ENCODE measurements at regions not wholly inside any gene's neighbourhood (a gene's known extent, or its start where the extent isn't known, plus 50 kb on each side); places are given as distances from the start of the nearest gene placed in this dataset.

GRCh38 chr18:78327643-78328042, 652.0 kb upstream of the SALL3 start:
- no peak for DNase-seq (ENCODE audit: low read depth, low spot score)

DNA sequence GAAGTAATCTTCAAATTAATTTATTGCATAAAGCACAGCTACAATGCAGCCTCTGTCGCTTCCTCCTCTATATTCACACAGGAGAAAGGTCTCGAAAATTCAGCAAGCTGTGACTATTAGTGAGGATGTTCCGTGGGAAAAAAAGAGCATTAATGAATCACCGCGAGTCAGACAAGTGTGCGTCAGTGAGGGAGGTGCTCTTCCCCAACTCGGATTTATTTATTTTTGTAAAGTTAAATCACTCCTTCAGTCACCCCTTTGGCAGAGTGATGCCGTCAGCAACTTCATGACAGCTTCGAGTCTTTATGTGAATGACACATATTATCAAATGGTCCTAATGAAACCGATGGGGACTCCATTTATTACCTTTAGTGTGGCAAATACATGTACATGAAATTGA, 648.9 kb upstream of the SALL3 start:
- DNase-seq (ENCODE audit: low read depth, low spot score) = no peak

DNA sequence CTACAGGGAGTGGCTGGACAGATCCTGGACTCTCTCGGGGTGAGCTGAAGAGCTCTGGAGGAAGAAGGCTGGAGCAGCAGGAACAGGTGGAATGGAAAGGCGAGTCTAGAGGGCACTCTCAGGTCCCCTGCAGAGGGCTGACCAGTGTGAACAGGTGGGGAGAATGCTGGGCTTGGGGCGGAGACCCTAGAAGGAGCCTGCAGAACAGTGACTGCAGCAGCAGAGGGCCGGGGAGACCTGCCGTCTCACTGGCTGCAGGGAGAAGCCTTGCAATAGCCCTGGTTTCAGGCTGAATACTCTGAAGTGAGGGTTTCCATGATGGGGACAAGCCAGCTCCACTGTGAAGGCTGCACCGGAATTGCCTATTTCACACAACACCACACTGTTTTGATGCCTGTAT, 626.7 kb upstream of the SALL3 start:
- DNase-seq (ENCODE audit: low read depth, low spot score) = peak; percentile 4

DNA sequence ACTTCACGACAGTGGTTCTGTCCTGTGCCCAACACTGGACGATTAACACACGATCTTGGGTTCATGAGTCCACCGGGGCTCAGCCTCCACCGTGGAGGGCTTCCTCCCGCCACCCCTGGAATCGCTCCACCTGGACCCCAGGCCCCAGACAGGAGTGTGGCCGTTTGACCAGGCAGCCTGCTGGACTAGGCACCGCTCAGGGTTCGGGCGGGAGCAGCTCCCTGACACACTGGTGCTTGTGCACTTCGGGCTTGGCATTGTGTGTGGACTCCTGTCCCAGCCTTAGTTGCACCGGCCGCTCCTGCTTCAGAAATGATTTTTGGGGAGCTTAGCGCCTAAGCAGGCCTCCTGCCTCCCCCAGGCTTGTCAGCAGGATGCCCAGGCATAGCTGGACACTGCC, 617.4 kb upstream of the SALL3 start:
- DNase-seq (ENCODE audit: low read depth, low spot score) = no peak

DNA sequence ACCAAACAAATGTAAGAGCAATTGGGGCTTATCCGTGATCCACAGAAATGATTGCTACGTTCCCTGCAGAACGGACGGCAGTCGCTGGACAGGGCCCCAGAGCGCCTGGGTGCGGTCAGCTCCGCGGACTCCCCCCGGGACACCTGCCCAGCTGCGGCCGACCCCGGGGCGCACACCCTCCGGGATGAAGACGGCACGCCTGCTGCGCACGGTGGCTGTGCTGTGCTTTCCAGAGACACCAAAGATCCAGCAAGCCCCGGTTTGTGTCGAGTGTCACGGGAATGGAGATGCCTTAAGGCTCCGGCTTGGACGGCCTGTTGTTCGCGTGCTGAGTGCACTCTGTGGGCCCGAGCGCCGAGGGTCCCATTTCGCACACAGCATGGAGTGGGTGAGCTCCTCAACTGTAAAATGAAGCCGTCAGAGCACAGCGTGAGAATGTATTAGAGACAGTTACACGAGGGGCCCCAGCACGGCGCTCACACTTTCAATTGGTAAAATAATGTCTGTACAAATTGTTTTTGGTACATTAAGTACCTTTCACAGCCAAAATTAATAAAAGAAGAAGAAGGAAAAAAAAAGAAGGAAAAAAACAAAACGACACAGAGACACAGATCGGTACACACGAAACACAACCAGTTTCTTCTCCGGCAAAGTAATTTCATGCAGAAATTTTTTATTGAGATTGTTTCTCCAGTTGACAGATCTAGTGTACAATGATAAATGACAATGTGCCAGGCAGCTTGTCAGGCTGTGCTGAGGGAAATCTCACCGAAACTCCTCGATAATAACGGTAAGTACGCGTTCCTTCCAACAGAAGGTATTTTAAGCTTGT, 615.8 kb upstream of the SALL3 start:
- peak; percentile 3 for DNase-seq (ENCODE audit: low read depth, low spot score)

- DNase-seq (ENCODE audit: low read depth, low spot score) = no peak
Observed at GRCh38 chr18:78364388-78364960, 615.1 kb upstream of the SALL3 start.

DNA sequence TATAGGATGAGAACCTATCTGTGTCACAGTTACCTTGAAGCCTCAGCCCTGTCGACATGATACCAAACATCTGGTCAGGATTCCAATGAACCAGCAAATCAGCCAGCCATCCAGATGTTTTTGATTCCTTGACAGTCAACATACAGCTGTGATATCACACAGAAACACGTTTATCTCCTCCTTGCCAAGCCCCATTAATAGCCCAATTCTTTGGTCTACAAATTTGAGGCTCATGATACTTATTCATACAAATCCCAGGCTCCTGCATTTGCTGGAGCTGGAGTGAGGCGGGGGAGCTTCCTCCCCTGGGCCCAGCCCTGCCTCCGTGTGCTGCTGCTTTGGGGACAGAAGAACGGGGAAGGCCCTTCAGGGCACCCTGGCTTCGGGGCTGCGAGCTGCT, 611.6 kb upstream of the SALL3 start:
- no peak for DNase-seq (ENCODE audit: low read depth, low spot score)

DNA sequence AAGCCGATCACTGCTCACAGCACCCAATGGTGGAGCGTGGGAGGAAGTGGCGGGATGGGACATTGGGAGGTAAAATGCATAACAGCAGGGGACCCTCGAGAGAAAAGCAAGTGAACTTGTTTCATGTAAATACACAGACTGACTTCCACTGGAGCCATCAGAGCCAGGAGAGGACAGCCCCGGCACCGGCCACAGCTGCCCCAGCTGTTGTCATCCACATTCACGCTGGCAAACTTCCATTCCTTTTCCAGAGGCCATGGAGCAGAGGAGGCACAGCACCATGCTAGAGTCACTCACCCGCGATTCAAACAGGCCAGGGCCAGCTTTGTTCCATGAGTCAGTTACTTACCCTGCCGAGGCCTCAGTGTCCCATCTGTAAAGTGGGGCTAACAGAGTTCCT, 610.9 kb upstream of the SALL3 start:
- DNase-seq (ENCODE audit: low read depth, low spot score) = no peak

DNA sequence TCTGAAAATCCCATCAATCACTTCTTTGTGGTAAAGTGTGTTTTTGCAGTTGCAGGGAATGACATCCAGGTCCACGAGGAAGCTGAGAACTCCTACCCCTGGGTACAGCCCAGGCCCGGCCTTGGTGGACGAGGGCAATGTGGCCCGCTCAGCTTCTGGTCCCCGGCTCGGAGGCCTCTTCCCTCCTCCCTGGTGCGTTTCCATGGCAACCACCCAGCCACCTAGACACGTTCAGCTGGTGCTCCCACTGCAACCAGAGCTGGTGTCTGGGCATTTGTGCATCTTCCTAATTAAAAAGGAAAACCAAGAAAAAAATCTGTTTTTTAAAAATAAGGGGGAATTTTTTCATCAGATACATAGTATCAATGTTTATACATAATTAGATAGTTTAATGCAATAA, 603.6 kb upstream of the SALL3 start:
- DNase-seq (ENCODE audit: low read depth, low spot score) = no peak

DNA sequence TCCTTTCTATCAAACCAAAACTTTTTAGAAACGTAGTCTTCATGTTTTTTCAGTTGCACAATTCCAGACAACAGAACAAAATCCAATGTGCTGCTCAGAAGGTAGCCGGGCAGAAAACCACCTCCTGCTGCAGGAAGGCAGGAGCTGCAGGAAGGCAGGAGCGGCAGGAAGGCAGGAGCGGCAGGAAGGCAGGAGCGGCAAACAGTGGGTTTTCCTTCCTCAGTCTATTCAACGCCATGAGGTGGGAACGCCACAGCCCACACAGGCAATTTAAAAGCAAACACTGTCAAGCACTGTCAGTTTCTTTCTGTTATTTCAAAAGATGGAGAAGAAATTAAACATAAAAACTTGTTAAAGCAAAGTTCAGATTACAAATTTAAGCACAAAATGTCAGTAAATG, 601.2 kb upstream of the SALL3 start:
- DNase-seq (ENCODE audit: low read depth, low spot score) = no peak

DNA sequence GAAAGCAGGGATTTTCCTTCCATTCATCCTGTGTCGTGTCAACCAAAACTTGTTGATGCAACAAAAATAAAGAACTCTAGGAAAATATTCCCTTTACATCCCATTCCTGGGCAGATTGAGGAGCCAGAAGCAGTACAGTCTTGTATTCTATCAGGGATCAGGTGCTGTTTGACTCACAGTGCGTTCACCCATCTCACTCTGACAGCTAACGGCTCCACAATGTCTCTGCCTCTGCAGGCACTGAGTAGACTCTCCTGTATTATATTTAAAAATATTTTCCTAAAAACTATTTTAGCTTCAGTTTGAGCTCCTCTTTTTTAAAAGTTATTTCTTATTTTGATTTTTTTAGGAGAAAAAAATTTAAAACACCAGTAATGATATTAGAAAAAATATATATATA, 600.6 kb upstream of the SALL3 start:
- DNase-seq (ENCODE audit: low read depth, low spot score) = no peak

GRCh38 chr18:78390348-78390951, 589.2 kb upstream of the SALL3 start:
- peak; percentile 13 for DNase-seq (ENCODE audit: low read depth, low spot score)

GRCh38 chr18:78390952-78391348, 588.7 kb upstream of the SALL3 start:
- DNase-seq (ENCODE audit: low read depth, low spot score) = no peak

- no peak for DNase-seq (ENCODE audit: low read depth, low spot score)
Observed at GRCh38 chr18:78393086-78393862, 586.3 kb upstream of the SALL3 start.

DNA sequence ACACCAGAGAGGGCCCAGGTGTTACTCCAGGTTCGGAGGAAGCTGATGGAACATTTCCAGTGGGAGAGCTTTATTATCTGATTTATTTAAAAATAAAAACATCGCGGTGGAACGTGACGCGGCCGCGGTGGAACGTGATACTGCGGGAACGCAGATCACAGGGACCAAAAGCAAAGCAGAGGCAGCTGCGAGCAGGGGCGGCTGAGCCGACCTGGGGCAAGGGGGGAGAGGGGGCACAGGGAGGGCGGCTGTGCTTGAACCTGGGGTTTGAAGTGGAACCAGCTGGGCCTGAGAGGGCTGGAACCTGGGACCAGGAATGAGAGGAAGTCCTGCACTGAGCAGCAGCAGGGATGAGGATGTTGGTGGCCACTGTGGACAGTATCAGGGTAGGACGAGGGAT, 583.5 kb upstream of the SALL3 start:
- no peak for DNase-seq (ENCODE audit: low read depth, low spot score)

GRCh38 chr18:78396756-78397155, 582.9 kb upstream of the SALL3 start:
- DNase-seq (ENCODE audit: low read depth, low spot score) = no peak

- DNase-seq (ENCODE audit: low read depth, low spot score) = no peak
Observed at GRCh38 chr18:78399992-78400503, 579.6 kb upstream of the SALL3 start.

DNA sequence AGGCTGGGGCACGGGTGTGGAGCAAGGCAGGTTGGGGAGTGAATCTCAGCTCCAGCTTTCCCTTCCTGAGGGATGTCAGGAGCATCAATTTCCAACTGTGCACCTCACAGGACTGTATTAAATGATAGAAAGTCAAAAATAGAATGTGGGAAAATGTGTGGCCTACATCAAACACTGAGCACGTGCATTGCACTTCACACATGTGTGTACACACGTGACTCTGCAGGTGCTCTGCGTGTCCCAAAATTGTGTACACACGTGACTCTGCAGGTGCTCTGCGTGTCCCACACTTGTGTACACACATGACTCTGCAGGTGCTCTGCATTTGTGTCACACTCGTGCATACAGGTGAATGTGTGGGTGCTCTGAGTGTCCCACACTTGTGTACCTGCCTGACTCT, 577.2 kb upstream of the SALL3 start:
- no peak for DNase-seq (ENCODE audit: low read depth, low spot score)

GRCh38 chr18:78402966-78403365, 576.7 kb upstream of the SALL3 start:
- DNase-seq (ENCODE audit: low read depth, low spot score) = no peak

- no peak for DNase-seq (ENCODE audit: low read depth, low spot score)
Observed at GRCh38 chr18:78403371-78403770, 576.2 kb upstream of the SALL3 start.

- no peak for DNase-seq (ENCODE audit: low read depth, low spot score)
Observed at GRCh38 chr18:78405763-78406162, 573.9 kb upstream of the SALL3 start.

Data from ELF-1 (cell line).